Activated CD4-positive, alpha-beta memory T cell treated with anti-CD3 and anti-CD28 coated beads, Interleukin-2, amount 10 ng/mL, durations not matched to agents 7 days and 5 days (primary cell): ENCODE measurements at regions not wholly inside any gene's neighbourhood (a gene's known extent, or its start where the extent isn't known, plus 50 kb on each side); places are given as distances from the start of the nearest gene placed in this dataset.
"Not testable (repeated sequence)": the region's sequence is repeated elsewhere in the genome, so short reads cannot be mapped to it uniquely, and the experiment has no call there.

ENCODE experiments used
- CTCF ChIA-PET: fragments of 350-600 bp; sonication (Branson Sonifier 250); formaldehyde crosslinking; loops from one replicate; lab custom pipeline; 2021; ENCODE audit warnings: antibody characterized with exemption, inconsistent platforms; lab: Charles Lee
- POLR2A ChIA-PET: fragments of 350-600 bp; sonication (Branson Sonifier 250); formaldehyde crosslinking; loops from one replicate; lab custom pipeline; 2021; ENCODE audit warnings: antibody characterized with exemption; lab: Charles Lee
- DNase-seq: peaks from one replicate; pipeline ENCODE4 v3.0.0-alpha.2; 2020
- H3K27ac Mint-ChIP-seq: one replicate; pipeline ENCODE4 v1.8.0; 2021; ENCODE audit warnings: mild to moderate bottlenecking, mixed read lengths
- H3K27me3 Mint-ChIP-seq: one replicate; pipeline ENCODE4 v1.8.0; 2021; ENCODE audit warnings: mixed read lengths
- H3K36me3 Mint-ChIP-seq: one replicate; pipeline ENCODE4 v1.8.0; 2021; ENCODE audit warnings: low read depth, mixed read lengths
- H3K4me1 Mint-ChIP-seq: one replicate; pipeline ENCODE4 v1.8.0; 2021; ENCODE audit warnings: mixed read lengths
- H3K4me3 Mint-ChIP-seq: one replicate; pipeline ENCODE4 v1.8.0; 2021; ENCODE audit warnings: mild to moderate bottlenecking, mixed read lengths
- H3K9me3 Mint-ChIP-seq: one replicate; pipeline ENCODE4 v1.8.0; 2021; ENCODE audit warnings: mixed read lengths

- H3K9me3 Mint-ChIP-seq: no peaks in the 10 kb centered on the region
- no peaks in the 10 kb centered on the region for H3K36me3 Mint-ChIP-seq
- POLR2A ChIA-PET: no interaction called here
- CTCF ChIA-PET: no interaction called here
- H3K27ac Mint-ChIP-seq: no peak overlapping the region
- DNase-seq: no peak
- peaks cover 2% of the 10 kb centered on the region for H3K27me3 Mint-ChIP-seq
- peaks cover 22% of the 10 kb centered on the region for H3K4me1 Mint-ChIP-seq
- no peak overlapping the region for H3K4me3 Mint-ChIP-seq
Observed at GRCh38 chr17:36679815-36680467, 78.6 kb downstream of the MRM1 start.

GRCh38 chr17:36680701-36681202, 79.4 kb downstream of the MRM1 start:
- Mint-ChIP-seq H3K9me3 (no peaks in the 10 kb centered on the region), H3K4me1 (peaks cover 14% of the 10 kb centered on the region), H3K27me3 (peaks cover 2% of the 10 kb centered on the region), H3K36me3 (no peaks in the 10 kb centered on the region), H3K27ac (no peak overlapping the region), H3K4me3 (no peak overlapping the region)
- POLR2A ChIA-PET: no interaction called here
- DNase-seq: no peak
- CTCF ChIA-PET: no interaction called here

- H3K27me3 Mint-ChIP-seq: peaks cover 8% of the 10 kb centered on the region
- CTCF ChIA-PET: no interaction called here
- H3K4me1 Mint-ChIP-seq: no peaks in the 10 kb centered on the region
- no peak overlapping the region for H3K27ac Mint-ChIP-seq
- H3K9me3 Mint-ChIP-seq: no peaks in the 10 kb centered on the region
- POLR2A ChIA-PET: no interaction called here
- no peak for DNase-seq
- no peaks in the 10 kb centered on the region for H3K36me3 Mint-ChIP-seq
- no peak overlapping the region for H3K4me3 Mint-ChIP-seq
Observed at GRCh38 chr17:36682773-36683172, 81.4 kb downstream of the MRM1 start.

GRCh38 chr17:36683387-36683786, 82.0 kb downstream of the MRM1 start:
- POLR2A ChIA-PET: no interaction called here

GRCh38 chr17:36684134-36684533, 82.8 kb downstream of the MRM1 start:
- Mint-ChIP-seq H3K4me3 (no peak overlapping the region), H3K4me1 (no peaks in the 10 kb centered on the region), H3K9me3 (no peaks in the 10 kb centered on the region), H3K36me3 (no peaks in the 10 kb centered on the region), H3K27ac (no peak overlapping the region), H3K27me3 (peaks cover 8% of the 10 kb centered on the region)
- POLR2A ChIA-PET: no interaction called here
- DNase-seq: no peak
- CTCF ChIA-PET: interaction anchor here (0.7 kb wide), 1 partner anchor 122 kb away, joined by 3 read pairs; no protein-coding TSS in a partner anchor

More at GRCh38 chr17:36683387-36683786, 82.0 kb downstream of the MRM1 start:
- no peak for DNase-seq
- H3K4me3 Mint-ChIP-seq: no peak overlapping the region
- CTCF ChIA-PET: no interaction called here
- peaks cover 8% of the 10 kb centered on the region for H3K27me3 Mint-ChIP-seq
- H3K36me3 Mint-ChIP-seq: no peaks in the 10 kb centered on the region
- H3K4me1 Mint-ChIP-seq: no peaks in the 10 kb centered on the region
- no peaks in the 10 kb centered on the region for H3K9me3 Mint-ChIP-seq
- H3K27ac Mint-ChIP-seq: no peak overlapping the region

GRCh38 chr17:36686123-36686669, 84.8 kb downstream of the MRM1 start:
- POLR2A ChIA-PET: no interaction called here
- Mint-ChIP-seq H3K27me3 (peaks cover 18% of the 10 kb centered on the region), H3K4me1 (no peaks in the 10 kb centered on the region), H3K27ac (no peak overlapping the region), H3K36me3 (no peaks in the 10 kb centered on the region), H3K9me3 (no peaks in the 10 kb centered on the region), H3K4me3 (no peak overlapping the region)
- CTCF ChIA-PET: no interaction called here
- DNase-seq: no peak

- Mint-ChIP-seq H3K9me3 (no peaks in the 10 kb centered on the region), H3K4me3 (no peak overlapping the region), H3K27ac (no peak overlapping the region), H3K36me3 (no peaks in the 10 kb centered on the region), H3K4me1 (no peaks in the 10 kb centered on the region), H3K27me3 (peaks cover 24% of the 10 kb centered on the region)
- DNase-seq: no peak
- ChIA-PET POLR2A (no interaction called here), CTCF (no interaction called here)
Observed at GRCh38 chr17:36687736-36688135, 86.4 kb downstream of the MRM1 start.

- no peaks in the 10 kb centered on the region for H3K36me3 Mint-ChIP-seq
- H3K27me3 Mint-ChIP-seq: peaks cover 27% of the 10 kb centered on the region
- no peak overlapping the region for H3K4me3 Mint-ChIP-seq
- H3K9me3 Mint-ChIP-seq: no peaks in the 10 kb centered on the region
- no peak for DNase-seq
- no peaks in the 10 kb centered on the region for H3K4me1 Mint-ChIP-seq
- no peak overlapping the region for H3K27ac Mint-ChIP-seq
- CTCF ChIA-PET: no interaction called here
- POLR2A ChIA-PET: no interaction called here
Observed at GRCh38 chr17:36689089-36689667, 87.8 kb downstream of the MRM1 start.

- H3K36me3 Mint-ChIP-seq: no peaks in the 10 kb centered on the region
- DNase-seq: no peak
- no peak overlapping the region for H3K27ac Mint-ChIP-seq
- H3K4me1 Mint-ChIP-seq: no peaks in the 10 kb centered on the region
- H3K4me3 Mint-ChIP-seq: no peak overlapping the region
- H3K27me3 Mint-ChIP-seq: peaks cover 32% of the 10 kb centered on the region
- ChIA-PET POLR2A (no interaction called here), CTCF (no interaction called here)
- no peaks in the 10 kb centered on the region for H3K9me3 Mint-ChIP-seq
Observed at GRCh38 chr17:36690190-36690589, 88.8 kb downstream of the MRM1 start.

- H3K4me3 Mint-ChIP-seq: no peak overlapping the region
- no peaks in the 10 kb centered on the region for H3K4me1 Mint-ChIP-seq
- DNase-seq: no peak
- no peaks in the 10 kb centered on the region for H3K36me3 Mint-ChIP-seq
- CTCF ChIA-PET: no interaction called here
- H3K27me3 Mint-ChIP-seq: peaks cover 33% of the 10 kb centered on the region
- POLR2A ChIA-PET: no interaction called here
- no peaks in the 10 kb centered on the region for H3K9me3 Mint-ChIP-seq
- H3K27ac Mint-ChIP-seq: no peak overlapping the region
Observed at GRCh38 chr17:36691606-36692005, 90.2 kb downstream of the MRM1 start.

GRCh38 chr17:36695082-36695481, 93.7 kb downstream of the MRM1 start:
- H3K27me3 Mint-ChIP-seq: peaks cover 35% of the 10 kb centered on the region
- no peak overlapping the region for H3K27ac Mint-ChIP-seq
- H3K4me3 Mint-ChIP-seq: no peak overlapping the region
- H3K4me1 Mint-ChIP-seq: no peaks in the 10 kb centered on the region
- no peaks in the 10 kb centered on the region for H3K9me3 Mint-ChIP-seq
- ChIA-PET CTCF (no interaction called here), POLR2A (no interaction called here)
- no peaks in the 10 kb centered on the region for H3K36me3 Mint-ChIP-seq
- DNase-seq: no peak

- CTCF ChIA-PET, POLR2A ChIA-PET, H3K4me3 Mint-ChIP-seq, DNase-seq, H3K36me3 Mint-ChIP-seq, H3K9me3 Mint-ChIP-seq, H3K4me1 Mint-ChIP-seq, H3K27ac Mint-ChIP-seq: not testable (repeated sequence)
- peaks cover 31% of the 10 kb centered on the region for H3K27me3 Mint-ChIP-seq
Observed at GRCh38 chr17:36695710-36696109, 94.3 kb downstream of the MRM1 start.

GRCh38 chr17:36696805-36697204, 95.4 kb downstream of the MRM1 start:
- DNase-seq: no peak
- Mint-ChIP-seq H3K9me3 (no peaks in the 10 kb centered on the region), H3K4me1 (no peaks in the 10 kb centered on the region), H3K36me3 (no peaks in the 10 kb centered on the region), H3K27ac (no peak overlapping the region), H3K4me3 (no peak overlapping the region), H3K27me3 (peaks cover 38% of the 10 kb centered on the region)
- POLR2A ChIA-PET: no interaction called here
- CTCF ChIA-PET: no interaction called here
